IMR-90 (cell line): ENCODE measurements at regions not wholly inside any gene's neighbourhood (a gene's known extent, or its start where the extent isn't known, plus 50 kb on each side); places are given as distances from the start of the nearest gene placed in this dataset.

ENCODE experiments used
- MAFK ChIP-seq: IDR thresholded peaks from 2 replicates; pipeline ENCODE4 v1.6.1; 2012; ENCODE audit warnings: low read depth, low read length, improper control_type of control experiment
- MAZ ChIP-seq: IDR thresholded peaks from 2 replicates; pipeline ENCODE4 v1.6.1; 2012; ENCODE audit warnings: low read depth, mild to moderate bottlenecking, low read length, improper control_type of control experiment, moderate library complexity, borderline replicate concordance
- MXI1 ChIP-seq: IDR thresholded peaks from 2 replicates; pipeline ENCODE4 v1.6.1; 2012; ENCODE audit warnings: low read depth, mild to moderate bottlenecking, low read length, moderate library complexity, borderline replicate concordance
- POLR2A ChIP-seq: IDR thresholded peaks from 2 replicates; pipeline ENCODE4 v1.6.1; 2012; ENCODE audit warnings: mild to moderate bottlenecking, low read depth, low read length
- RAD21 ChIP-seq: IDR thresholded peaks from 2 replicates; pipeline ENCODE4 v1.6.1; 2012; ENCODE audit warnings: low read length, improper control_type of control experiment
- RCOR1 ChIP-seq: IDR thresholded peaks from 2 replicates; pipeline ENCODE4 v1.6.1; 2012; ENCODE audit warnings: mild to moderate bottlenecking, low read length, improper control_type of control experiment; ENCODE audit not compliant: insufficient replicate concordance
- SMC3 ChIP-seq: fragments of 150-350 bp; IDR thresholded peaks from 2 replicates; pipeline ENCODE4 v1.6.1; 2016; ENCODE audit warnings: low read depth, mild to moderate bottlenecking, antibody characterized with exemption, low read length, moderate library complexity
- TF ChIP-seq, protein P1 (sequence below): conservative IDR thresholded peaks from 2 replicates; pipeline ENCODE4 v1.5.1; 2012; ENCODE audit warnings: mild to moderate bottlenecking, low read depth, low read length, improper control_type of control experiment

DNA sequence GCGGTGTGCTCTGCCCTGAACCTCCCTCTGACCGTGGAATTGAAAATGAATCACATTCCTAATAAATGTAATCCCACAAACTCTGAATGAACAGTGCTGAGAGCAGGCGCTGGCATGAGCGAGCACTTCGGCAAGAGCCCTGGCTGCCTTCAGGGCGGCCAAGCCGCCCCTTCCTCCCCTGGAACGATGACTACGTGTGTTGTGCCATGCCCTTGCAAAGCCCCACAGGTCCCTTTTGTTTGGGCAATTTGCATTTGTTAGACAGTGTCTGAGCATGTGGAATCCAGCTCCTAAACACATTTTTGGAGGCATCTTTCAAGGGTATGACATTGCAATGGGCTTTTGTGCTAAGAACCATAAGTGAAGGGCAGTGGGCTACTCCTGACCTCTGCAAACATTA is 95.6 kb upstream of the MKI67 start:
- TF ChIP-seq MXI1 (no peak), MAFK (no peak), MAZ (no peak), RCOR1 (no peak), POLR2A (no peak), SMC3 (no peak), RAD21 (no peak)
- TF ChIP-seq, protein P1, sequence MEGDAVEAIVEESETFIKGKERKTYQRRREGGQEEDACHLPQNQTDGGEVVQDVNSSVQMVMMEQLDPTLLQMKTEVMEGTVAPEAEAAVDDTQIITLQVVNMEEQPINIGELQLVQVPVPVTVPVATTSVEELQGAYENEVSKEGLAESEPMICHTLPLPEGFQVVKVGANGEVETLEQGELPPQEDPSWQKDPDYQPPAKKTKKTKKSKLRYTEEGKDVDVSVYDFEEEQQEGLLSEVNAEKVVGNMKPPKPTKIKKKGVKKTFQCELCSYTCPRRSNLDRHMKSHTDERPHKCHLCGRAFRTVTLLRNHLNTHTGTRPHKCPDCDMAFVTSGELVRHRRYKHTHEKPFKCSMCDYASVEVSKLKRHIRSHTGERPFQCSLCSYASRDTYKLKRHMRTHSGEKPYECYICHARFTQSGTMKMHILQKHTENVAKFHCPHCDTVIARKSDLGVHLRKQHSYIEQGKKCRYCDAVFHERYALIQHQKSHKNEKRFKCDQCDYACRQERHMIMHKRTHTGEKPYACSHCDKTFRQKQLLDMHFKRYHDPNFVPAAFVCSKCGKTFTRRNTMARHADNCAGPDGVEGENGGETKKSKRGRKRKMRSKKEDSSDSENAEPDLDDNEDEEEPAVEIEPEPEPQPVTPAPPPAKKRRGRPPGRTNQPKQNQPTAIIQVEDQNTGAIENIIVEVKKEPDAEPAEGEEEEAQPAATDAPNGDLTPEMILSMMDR = no peak
